ENCODE measurements at regions not wholly inside any gene's neighbourhood (a gene's known extent, or its start where the extent isn't known, plus 50 kb on each side); places are given as distances from the start of the nearest gene placed in this dataset.

DNA sequence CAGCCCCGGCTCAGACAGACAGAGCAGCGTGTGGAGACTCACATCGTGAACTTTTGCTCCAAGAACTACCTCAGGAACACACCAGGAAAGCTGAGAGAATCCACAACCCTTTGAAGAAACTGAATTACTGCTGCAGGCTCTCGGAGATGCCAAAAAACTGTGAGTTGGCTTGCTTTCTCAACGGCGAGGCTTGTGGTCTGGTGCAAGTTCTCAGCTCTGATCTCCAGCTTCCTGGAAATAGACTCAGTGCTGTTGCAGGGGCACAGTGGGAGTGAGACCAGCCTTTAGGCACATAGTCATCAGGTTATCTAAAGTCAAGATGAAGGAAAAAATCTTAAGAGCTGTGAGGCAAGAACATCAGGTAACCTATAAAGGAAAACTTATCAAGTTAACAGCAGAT, 273.7 kb upstream of the LRATD1 start:
- Histone ChIP-seq H3K9ac (ENCODE audit: low read depth, low read length) (no peak overlapping the region), H3K4me1 (ENCODE audit: insufficient read depth, low read length) (no peaks in the 10 kb centered on the region), H3K36me3 (ENCODE audit: insufficient read depth, low read length) (no peaks in the 10 kb centered on the region), H3K9me3 (ENCODE audit: control insufficient read depth, insufficient read depth, low read length) (peaks cover 4% of the 10 kb centered on the region; the same call in 1 of the 2 replicates)

DNA sequence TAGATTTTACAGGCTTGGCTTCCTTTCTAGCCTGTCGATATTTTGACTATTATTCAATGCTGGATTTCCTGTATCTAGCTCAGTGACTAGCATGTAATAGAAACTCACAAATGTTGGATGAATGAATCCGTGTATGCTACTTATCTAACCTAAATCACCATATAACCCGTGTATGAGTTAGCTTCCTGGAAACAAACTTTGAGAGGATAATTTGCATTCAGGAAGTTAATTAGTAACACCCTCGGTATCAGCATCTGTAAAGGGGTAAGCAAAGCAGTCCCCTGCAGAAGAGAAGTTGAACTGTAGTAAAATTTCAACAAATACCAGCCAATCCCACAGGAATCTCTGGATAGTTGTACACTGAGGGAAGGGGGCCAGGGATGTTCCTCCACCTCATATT, 269.4 kb upstream of the LRATD1 start:
- Histone ChIP-seq H3K9ac (ENCODE audit: low read depth, low read length) (no peak overlapping the region), H3K4me1 (ENCODE audit: insufficient read depth, low read length) (no peaks in the 10 kb centered on the region), H3K9me3 (ENCODE audit: control insufficient read depth, insufficient read depth, low read length) (peaks cover 4% of the 10 kb centered on the region; the same call in 1 of the 2 replicates), H3K36me3 (ENCODE audit: insufficient read depth, low read length) (no peaks in the 10 kb centered on the region)

DNA sequence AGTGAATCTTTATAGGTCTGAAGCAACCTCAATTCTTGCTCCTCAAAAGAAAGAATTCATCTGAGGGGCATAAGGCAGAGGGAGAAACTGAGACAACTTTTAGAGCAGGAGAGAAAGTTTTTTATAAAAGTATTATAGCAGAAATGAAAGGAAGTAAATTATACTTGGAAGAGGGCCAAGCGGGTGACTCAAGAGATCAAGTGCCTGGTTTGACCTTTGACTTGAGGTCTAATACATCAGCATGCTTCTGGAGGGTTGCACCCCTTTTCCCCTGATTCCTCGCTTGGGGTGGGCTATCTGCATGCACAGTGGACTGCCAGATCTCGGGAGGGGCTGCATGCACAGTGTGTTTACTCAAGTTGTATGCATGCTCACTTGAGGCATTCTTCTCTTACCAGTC, 268.5 kb upstream of the LRATD1 start:
- Histone ChIP-seq H3K4me1 (ENCODE audit: insufficient read depth, low read length) (no peaks in the 10 kb centered on the region), H3K36me3 (ENCODE audit: insufficient read depth, low read length) (no peaks in the 10 kb centered on the region), H3K9ac (ENCODE audit: low read depth, low read length) (no peak overlapping the region), H3K9me3 (ENCODE audit: control insufficient read depth, insufficient read depth, low read length) (peaks cover 4% of the 10 kb centered on the region; the same call in 1 of the 2 replicates)

DNA sequence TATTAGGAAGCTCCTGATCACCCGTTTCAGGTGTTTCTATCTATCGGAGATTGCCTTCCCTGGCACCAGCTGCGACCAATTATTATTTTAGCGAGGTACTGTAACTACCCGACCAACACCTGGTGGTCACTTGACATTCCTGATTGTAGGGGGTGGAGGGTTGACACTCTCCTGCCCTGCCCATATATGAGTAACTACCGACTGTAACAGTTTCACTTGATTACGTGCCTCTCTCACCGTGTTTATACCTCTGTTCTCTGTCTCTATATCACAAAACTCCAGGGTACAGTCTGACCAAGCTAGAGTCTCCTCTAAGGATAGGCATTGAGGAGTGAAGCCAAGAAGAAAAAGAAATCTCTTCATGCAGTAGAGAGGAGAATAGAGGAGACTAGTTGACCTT, 268.0 kb upstream of the LRATD1 start:
- H3K9ac ChIP-seq (ENCODE audit: low read depth, low read length): no peak overlapping the region
- no peaks in the 10 kb centered on the region for H3K4me1 ChIP-seq (ENCODE audit: insufficient read depth, low read length)
- no peaks in the 10 kb centered on the region for H3K36me3 ChIP-seq (ENCODE audit: insufficient read depth, low read length)
- H3K9me3 ChIP-seq (ENCODE audit: control insufficient read depth, insufficient read depth, low read length): peaks cover 4% of the 10 kb centered on the region; the same call in 1 of the 2 replicates

DNA sequence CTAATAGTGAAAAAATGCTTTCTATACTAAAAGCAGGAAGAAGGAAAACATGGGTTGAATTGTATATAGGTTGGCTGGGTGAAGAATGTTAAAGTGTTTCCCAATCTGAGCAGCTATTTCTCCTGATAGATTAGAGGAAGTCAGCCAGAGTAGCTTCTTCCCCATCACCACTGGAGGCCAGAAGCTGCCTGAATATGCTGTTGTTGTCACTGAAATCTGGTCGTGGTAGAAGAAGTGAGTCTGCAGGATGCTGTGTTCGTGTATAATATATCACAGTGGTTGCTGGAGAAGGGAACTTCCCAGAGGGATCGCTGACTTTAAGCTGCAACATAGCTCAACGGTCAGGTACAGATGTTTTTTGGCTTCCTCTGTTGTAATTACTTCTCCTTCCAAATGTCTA, 247.5 kb upstream of the LRATD1 start:
- Histone ChIP-seq H3K36me3 (ENCODE audit: insufficient read depth, low read length) (no peaks in the 10 kb centered on the region), H3K4me1 (ENCODE audit: insufficient read depth, low read length) (no peaks in the 10 kb centered on the region), H3K9ac (ENCODE audit: low read depth, low read length) (no peak overlapping the region), H3K9me3 (ENCODE audit: control insufficient read depth, insufficient read depth, low read length) (no peaks in the 10 kb centered on the region)

DNA sequence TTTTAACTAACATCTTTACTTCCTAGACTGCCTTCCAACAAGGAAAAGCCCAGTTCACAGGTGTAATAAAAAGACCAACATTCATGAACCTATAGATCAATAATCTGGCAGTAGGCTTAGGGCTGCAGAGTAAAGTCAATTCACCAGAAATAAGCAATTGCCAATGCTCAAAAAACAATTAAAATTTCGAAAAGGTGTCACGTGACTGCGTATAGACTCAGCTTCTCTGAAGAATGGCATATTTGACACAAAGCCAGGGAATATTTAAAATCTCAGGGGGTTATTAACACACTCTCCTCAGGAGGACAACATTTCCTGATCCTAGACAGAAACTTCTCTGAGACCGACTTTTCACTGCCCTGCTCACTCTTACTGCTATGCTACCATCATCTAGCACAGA, 245.2 kb upstream of the LRATD1 start:
- no peaks in the 10 kb centered on the region for H3K4me1 ChIP-seq (ENCODE audit: insufficient read depth, low read length)
- H3K36me3 ChIP-seq (ENCODE audit: insufficient read depth, low read length): no peaks in the 10 kb centered on the region
- H3K9me3 ChIP-seq (ENCODE audit: control insufficient read depth, insufficient read depth, low read length): no peaks in the 10 kb centered on the region
- H3K9ac ChIP-seq (ENCODE audit: low read depth, low read length): no peak overlapping the region

GRCh38 chr2:14388724-14389123, 243.8 kb upstream of the LRATD1 start:
- Histone ChIP-seq H3K4me1 (ENCODE audit: insufficient read depth, low read length) (no peaks in the 10 kb centered on the region), H3K9me3 (ENCODE audit: control insufficient read depth, insufficient read depth, low read length) (no peaks in the 10 kb centered on the region), H3K36me3 (ENCODE audit: insufficient read depth, low read length) (no peaks in the 10 kb centered on the region), H3K9ac (ENCODE audit: low read depth, low read length) (no peak overlapping the region)

- Histone ChIP-seq H3K9ac (ENCODE audit: low read depth, low read length) (no peak overlapping the region), H3K36me3 (ENCODE audit: insufficient read depth, low read length) (no peaks in the 10 kb centered on the region), H3K4me1 (ENCODE audit: insufficient read depth, low read length) (no peaks in the 10 kb centered on the region; the same call in 1 of the 2 replicates), H3K9me3 (ENCODE audit: control insufficient read depth, insufficient read depth, low read length) (no peaks in the 10 kb centered on the region)
These were observed 235.9 kb upstream of the LRATD1 start for GRCh38 chr2:14396533-14397083.

DNA sequence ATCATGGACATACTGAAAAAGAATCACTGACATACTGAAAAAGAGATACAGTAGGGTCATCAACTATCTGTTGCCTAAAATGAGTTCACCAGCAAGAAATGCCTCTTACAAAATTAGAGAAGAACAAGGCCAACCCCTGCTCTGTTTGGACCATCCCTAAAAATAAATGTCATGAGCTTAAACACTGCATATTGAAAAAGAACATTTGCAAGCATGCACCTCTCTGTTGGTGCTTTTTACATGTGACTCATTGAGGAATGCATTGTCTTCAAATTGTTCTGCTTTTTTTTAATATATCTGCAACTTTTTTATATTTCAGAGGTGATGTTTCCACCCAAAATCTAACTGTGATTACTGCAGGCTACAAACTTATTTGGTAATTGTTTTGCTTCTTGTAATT, 233.9 kb upstream of the LRATD1 start:
- Histone ChIP-seq H3K9me3 (ENCODE audit: control insufficient read depth, insufficient read depth, low read length) (no peaks in the 10 kb centered on the region), H3K36me3 (ENCODE audit: insufficient read depth, low read length) (no peaks in the 10 kb centered on the region), H3K4me1 (ENCODE audit: insufficient read depth, low read length) (peaks cover 5% of the 10 kb centered on the region; the same call in 1 of the 2 replicates), H3K9ac (ENCODE audit: low read depth, low read length) (no peak overlapping the region)

- H3K9me3 ChIP-seq (ENCODE audit: control insufficient read depth, insufficient read depth, low read length): no peaks in the 10 kb centered on the region
- no peaks in the 10 kb centered on the region for H3K36me3 ChIP-seq (ENCODE audit: insufficient read depth, low read length)
- no peak overlapping the region for H3K9ac ChIP-seq (ENCODE audit: low read depth, low read length)
- H3K4me1 ChIP-seq (ENCODE audit: insufficient read depth, low read length): peaks cover 5% of the 10 kb centered on the region; the same call in 1 of the 2 replicates
These were observed 230.6 kb upstream of the LRATD1 start for GRCh38 chr2:14401873-14402272.

DNA sequence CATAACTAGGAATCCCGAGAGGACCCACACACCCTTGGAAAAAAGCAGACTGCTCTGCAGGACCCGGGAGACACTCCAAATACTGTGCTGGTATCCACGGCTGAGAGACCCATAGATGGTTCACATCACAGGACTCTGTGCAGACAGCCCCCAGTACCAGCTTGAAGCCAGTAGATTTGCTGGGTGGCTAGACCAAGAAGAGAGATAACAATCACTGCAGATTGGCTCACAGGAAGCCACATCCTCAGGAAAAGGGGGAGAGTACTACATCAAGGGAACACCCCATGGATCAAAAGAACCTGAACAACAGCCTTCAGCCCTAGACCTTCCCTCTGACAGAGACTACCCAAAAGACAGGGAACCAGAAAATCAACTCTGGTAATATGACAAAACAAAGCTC, 223.8 kb upstream of the LRATD1 start:
- no peaks in the 10 kb centered on the region for H3K36me3 ChIP-seq (ENCODE audit: insufficient read depth, low read length)
- H3K4me1 ChIP-seq (ENCODE audit: insufficient read depth, low read length): no peaks in the 10 kb centered on the region
- no peak overlapping the region for H3K9ac ChIP-seq (ENCODE audit: low read depth, low read length)
- no peaks in the 10 kb centered on the region for H3K9me3 ChIP-seq (ENCODE audit: control insufficient read depth, insufficient read depth, low read length)

DNA sequence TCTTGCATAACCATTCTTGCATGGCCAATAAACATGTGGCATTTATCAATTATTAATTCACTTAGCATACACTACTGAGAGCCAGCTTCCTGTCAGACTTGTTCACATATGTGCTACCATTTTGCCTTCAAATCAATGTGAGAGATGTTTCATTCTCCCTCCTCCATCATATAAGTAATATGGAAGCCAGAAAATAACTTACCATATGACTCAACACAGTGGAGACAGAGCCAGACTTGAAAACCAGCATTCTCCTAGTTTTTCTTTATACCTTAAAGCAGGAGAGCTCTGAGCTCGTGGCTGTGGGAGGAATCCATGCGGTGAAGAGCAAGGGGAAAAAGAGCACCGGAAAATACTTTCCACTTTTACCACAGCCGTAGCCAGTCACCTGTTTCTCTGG, 215.0 kb upstream of the LRATD1 start:
- Histone ChIP-seq H3K36me3 (ENCODE audit: insufficient read depth, low read length) (no peaks in the 10 kb centered on the region), H3K9ac (ENCODE audit: low read depth, low read length) (no peak overlapping the region), H3K4me1 (ENCODE audit: insufficient read depth, low read length) (no peaks in the 10 kb centered on the region), H3K9me3 (ENCODE audit: control insufficient read depth, insufficient read depth, low read length) (no peaks in the 10 kb centered on the region; the same call in 1 of the 2 replicates)

DNA sequence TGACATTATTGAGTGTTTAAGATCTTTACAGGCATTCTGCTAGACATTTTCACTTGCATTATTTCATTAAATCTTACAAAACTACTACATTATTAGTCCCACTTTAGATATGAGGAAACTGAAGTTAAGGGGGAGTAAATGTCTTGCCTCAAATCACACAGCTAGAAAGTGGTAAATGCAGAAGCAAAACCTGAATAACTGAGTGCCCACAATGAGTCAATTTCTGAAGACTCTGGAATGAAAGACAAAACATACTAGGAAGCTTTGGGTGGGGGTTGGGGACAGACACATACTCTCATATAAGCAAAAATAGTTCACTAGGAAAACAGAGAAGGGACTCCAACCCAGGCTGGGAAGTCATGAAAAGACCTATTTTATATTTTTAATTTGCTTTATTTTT, 214.4 kb upstream of the LRATD1 start:
- Histone ChIP-seq H3K36me3 (ENCODE audit: insufficient read depth, low read length) (no peaks in the 10 kb centered on the region), H3K9ac (ENCODE audit: low read depth, low read length) (no peak overlapping the region), H3K4me1 (ENCODE audit: insufficient read depth, low read length) (no peaks in the 10 kb centered on the region), H3K9me3 (ENCODE audit: control insufficient read depth, insufficient read depth, low read length) (no peaks in the 10 kb centered on the region; the same call in 1 of the 2 replicates)

DNA sequence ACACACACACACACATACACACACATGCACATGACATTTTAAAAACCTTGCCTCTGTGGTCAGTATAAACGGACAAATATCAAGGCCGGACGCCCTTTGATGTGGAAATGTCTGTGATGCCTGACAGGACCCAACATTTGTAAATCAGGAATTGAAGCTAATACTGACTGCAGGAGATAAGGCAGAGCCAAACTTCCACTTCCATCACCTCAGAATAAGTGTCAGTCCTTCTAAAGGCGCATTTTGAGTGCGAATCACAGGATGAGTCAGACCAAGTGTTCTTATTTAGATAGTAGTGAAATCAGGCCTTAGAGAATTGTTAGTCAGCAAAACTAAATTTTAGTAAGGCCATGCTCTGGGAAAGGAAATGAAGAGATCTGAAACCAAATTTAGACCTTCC, 211.7 kb upstream of the LRATD1 start:
- H3K4me1 ChIP-seq (ENCODE audit: insufficient read depth, low read length): no peaks in the 10 kb centered on the region
- H3K36me3 ChIP-seq (ENCODE audit: insufficient read depth, low read length): no peaks in the 10 kb centered on the region
- no peaks in the 10 kb centered on the region for H3K9me3 ChIP-seq (ENCODE audit: control insufficient read depth, insufficient read depth, low read length)
- no peak overlapping the region for H3K9ac ChIP-seq (ENCODE audit: low read depth, low read length)

GRCh38 chr2:14422426-14422825, 210.1 kb upstream of the LRATD1 start:
- Histone ChIP-seq H3K9ac (ENCODE audit: low read depth, low read length) (no peak overlapping the region), H3K9me3 (ENCODE audit: control insufficient read depth, insufficient read depth, low read length) (no peaks in the 10 kb centered on the region), H3K4me1 (ENCODE audit: insufficient read depth, low read length) (no peaks in the 10 kb centered on the region), H3K36me3 (ENCODE audit: insufficient read depth, low read length) (no peaks in the 10 kb centered on the region)
